ENCODE measurements at regions not wholly inside any gene's neighbourhood (a gene's known extent, or its start where the extent isn't known, plus 50 kb on each side); places are given as distances from the start of the nearest gene placed in this dataset.
"Not testable (repeated sequence)": the region's sequence is repeated elsewhere in the genome, so short reads cannot be mapped to it uniquely, and the experiment has no call there.

DNA sequence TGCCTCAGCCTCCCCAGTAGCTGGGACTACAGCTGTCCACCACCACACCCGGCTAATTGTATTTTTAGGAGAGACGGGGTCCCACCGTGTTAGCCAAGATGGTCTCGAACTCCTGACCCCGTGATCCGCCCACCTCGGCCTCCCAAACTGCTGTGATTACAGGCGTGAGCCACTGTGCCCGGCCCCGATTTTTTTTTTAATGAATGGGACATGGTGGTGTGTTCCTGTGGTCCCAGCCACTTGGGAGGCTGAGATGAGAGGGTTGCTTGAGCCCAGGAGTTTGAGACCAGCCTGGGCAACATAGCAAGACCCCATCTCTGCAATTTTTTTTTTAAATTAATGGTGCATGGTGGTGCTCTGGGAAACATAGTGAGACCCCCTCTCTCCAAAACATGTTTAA, 143.6 kb upstream of the TPTE start:
- intact Hi-C loops (cut with DNase I); H3K4me1 ChIP-seq; H3K27ac ChIP-seq; H3K27me3 ChIP-seq; H3K4me3 ChIP-seq; DNase-seq; H3K36me3 ChIP-seq: not testable (repeated sequence)
- WGBS, 2 donors: 81 to 86% methylated on average over 10 of the region's 10 CpGs
- H3K9me3 ChIP-seq: peaks cover 0 to 34% (median 4%) of the 10 kb centered on the region in 4 donors

DNA sequence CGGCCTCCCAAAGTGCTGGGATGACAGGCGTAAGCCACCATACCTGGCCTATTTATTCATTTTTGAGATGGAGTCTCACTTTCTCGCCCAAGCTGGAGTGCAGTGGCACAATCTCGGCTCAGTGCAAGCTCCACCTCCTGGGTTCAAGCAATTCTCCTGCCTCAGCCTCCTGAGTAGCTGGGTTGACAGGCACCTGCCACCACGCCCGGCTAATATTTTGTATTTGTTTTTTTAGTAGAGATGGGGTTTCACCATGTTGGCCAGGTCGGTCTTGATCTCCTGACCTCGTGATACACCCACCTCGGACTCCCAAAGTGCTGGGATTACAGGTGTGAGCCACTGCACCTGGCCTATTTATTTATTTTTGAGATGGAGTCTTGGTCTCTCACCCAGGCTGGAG, 141.6 kb upstream of the TPTE start:
- H3K36me3 ChIP-seq; H3K27ac ChIP-seq; DNase-seq; H3K4me3 ChIP-seq; intact Hi-C loops (cut with DNase I); H3K4me1 ChIP-seq; H3K27me3 ChIP-seq: not testable (repeated sequence)
- 86 to 89% methylated on average over 9 of the region's 9 CpGs for WGBS, 2 donors
- peaks cover 0 to 34% (median 6%) of the 10 kb centered on the region in 4 donors for H3K9me3 ChIP-seq

DNA sequence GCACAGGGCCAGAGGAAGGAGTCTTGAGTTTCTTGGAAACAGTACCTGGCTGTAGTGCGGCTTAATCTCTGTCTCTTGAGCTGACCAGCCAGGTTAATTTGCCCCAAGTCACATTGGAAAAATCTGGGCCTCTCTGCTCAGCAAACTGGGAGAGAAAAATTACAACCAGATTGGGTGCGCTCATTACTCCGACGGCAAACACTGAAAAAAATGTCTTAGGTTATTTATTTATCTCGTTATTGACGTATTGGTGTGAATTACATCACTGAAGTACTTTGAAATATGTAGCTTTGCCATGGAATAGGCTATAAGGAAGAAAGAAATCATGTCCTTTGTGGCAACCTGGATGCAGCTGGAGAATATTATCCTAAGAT, 139.7 kb upstream of the TPTE start:
- 82 to 84% methylated on average over 6 of the region's 6 CpGs for WGBS, 2 donors
- intact Hi-C loops (cut with DNase I); H3K4me1 ChIP-seq; H3K4me3 ChIP-seq; H3K36me3 ChIP-seq; DNase-seq; H3K27ac ChIP-seq; H3K27me3 ChIP-seq: not testable (repeated sequence)
- H3K9me3 ChIP-seq: peaks cover 5 to 35% (median 12%) of the 10 kb centered on the region in 4 donors

DNA sequence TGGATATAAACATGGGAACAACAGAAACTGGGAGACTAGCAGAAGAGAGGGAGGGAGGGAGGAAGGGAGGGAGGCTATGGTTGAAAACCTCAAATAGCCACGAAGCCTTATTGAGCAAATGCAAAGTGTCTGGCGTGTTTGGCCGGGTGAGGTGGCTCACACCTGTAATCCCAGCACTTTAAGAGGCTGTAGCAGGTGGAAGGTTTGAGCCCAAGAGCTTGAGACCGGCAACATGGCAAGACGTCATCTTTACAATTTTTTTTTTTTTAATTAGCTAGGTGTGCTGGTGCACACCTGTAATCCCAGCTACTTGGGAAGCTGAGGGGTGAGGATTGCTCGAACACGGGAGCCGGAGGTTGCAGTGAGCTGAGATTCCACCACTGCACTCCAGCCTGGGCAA, 139.2 kb upstream of the TPTE start:
- H3K4me3 ChIP-seq; DNase-seq; H3K4me1 ChIP-seq; H3K27ac ChIP-seq; intact Hi-C loops (cut with DNase I); H3K27me3 ChIP-seq; H3K36me3 ChIP-seq: not testable (repeated sequence)
- H3K9me3 ChIP-seq: peaks cover 5 to 35% (median 13%) of the 10 kb centered on the region in 4 donors
- 70 to 75% methylated on average over 8 of the region's 8 CpGs for WGBS, 2 donors

DNA sequence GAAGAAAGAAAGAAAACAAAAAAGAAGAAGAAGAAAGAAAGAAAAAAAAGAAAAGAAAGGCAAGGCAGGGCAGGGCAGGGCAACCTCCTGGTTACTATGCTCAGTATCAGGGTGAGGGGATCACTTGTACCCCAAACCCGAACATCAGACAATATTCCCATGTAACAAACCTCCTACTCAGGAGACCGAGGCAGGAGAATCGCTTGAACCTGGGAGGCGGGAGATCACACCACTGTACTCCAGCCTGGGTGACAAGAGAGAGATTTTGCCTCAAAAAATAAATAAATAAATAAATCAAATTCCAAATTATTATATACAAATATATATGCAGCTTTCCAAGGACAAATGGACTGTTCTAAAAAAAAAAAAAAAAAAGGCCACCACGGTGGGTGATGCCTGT, 138.8 kb upstream of the TPTE start:
- intact Hi-C loops (cut with DNase I); H3K36me3 ChIP-seq; H3K4me3 ChIP-seq; H3K27ac ChIP-seq; H3K4me1 ChIP-seq; DNase-seq; H3K27me3 ChIP-seq: not testable (repeated sequence)
- 58 to 63% methylated on average over 5 of the region's 5 CpGs for WGBS, 2 donors
- peaks cover 5 to 34% (median 13%) of the 10 kb centered on the region in 4 donors for H3K9me3 ChIP-seq

DNA sequence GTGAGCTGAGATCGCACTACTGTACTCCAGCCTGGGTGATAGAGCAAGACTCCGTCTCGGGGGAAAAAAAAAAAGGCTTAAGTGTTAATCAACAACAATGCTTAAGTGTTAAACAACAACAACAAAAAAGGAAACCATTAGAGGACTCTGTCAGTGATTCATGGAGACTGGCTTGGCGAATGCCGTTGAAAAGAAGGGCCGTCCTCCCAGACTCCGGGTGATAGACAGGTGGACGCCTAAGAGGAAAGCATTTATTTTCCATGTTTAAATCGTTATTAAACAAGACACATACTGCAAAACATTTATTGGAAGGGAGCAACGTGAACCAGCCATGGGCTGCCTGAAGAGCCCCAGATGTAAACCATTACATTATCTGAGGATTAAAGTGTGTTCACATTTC, 137.8 kb upstream of the TPTE start:
- H3K27ac ChIP-seq; H3K36me3 ChIP-seq; intact Hi-C loops (cut with DNase I); H3K27me3 ChIP-seq; H3K4me1 ChIP-seq; H3K4me3 ChIP-seq; DNase-seq: not testable (repeated sequence)
- H3K9me3 ChIP-seq: peaks cover 5 to 30% (median 13%) of the 10 kb centered on the region in 4 donors
- 83% methylated on average over 10 of the region's 10 CpGs for WGBS, 2 donors

DNA sequence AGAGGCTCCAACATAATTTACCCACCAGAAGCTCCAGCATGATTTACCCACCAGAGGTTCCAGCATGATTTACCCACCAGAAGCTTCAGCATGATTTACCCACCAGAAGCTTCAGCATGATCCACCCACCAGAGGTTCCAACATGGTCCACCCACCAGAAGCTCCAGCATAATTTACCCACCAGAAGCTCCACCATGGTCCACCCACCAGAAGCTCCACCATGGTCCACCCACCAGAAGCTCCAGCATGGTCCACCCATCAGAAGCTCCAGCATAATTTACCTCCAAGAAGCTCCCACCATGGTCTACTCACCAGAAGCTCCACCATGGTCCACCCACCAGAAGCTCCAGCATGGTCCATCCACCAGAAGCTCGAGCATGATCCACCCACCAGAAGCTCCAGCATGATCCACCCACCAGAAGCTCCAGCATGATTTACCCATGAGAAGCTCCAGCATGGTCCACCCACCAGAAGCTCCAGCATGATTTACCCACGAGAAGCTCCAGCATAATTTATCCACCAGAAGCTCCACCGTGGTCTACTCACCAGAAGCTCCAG, 137.0 kb upstream of the TPTE start:
- H3K9me3 ChIP-seq: peaks cover 5 to 26% (median 14%) of the 10 kb centered on the region in 4 donors

DNA sequence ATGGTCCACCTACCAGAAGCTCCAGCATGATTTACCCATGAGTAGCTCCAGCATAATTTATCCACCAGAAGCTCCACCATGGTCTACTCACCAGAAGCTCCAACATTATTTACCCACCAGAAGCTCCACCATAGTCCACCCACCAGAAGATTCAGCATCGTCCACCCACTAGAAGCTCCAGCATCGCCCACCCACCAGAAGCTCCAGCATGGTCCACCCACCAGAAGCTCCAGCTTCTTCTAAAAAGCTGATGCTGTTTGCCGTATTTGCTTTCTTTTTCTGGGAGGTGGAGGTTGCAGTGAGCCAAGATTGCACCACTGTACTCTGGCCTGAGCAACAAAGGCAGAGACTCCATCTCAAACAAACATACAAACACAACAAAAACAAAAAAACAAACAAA, 136.2 kb upstream of the TPTE start:
- DNase-seq; H3K36me3 ChIP-seq; intact Hi-C loops (cut with DNase I); H3K4me1 ChIP-seq; H3K27me3 ChIP-seq; H3K4me3 ChIP-seq; H3K27ac ChIP-seq: not testable (repeated sequence)
- WGBS, 2 donors: 84 to 86% methylated on average over 3 of the region's 3 CpGs
- H3K9me3 ChIP-seq: peaks cover 5 to 30% (median 13%) of the 10 kb centered on the region in 4 donors

More for the DNA sequence above, 137.0 kb upstream of the TPTE start:
- H3K27me3 ChIP-seq; H3K27ac ChIP-seq; DNase-seq; H3K4me1 ChIP-seq; H3K4me3 ChIP-seq; intact Hi-C loops (cut with DNase I); H3K36me3 ChIP-seq: not testable (repeated sequence)
- 56 to 59% methylated on average over 3 of the region's 3 CpGs for WGBS, 2 donors

DNA sequence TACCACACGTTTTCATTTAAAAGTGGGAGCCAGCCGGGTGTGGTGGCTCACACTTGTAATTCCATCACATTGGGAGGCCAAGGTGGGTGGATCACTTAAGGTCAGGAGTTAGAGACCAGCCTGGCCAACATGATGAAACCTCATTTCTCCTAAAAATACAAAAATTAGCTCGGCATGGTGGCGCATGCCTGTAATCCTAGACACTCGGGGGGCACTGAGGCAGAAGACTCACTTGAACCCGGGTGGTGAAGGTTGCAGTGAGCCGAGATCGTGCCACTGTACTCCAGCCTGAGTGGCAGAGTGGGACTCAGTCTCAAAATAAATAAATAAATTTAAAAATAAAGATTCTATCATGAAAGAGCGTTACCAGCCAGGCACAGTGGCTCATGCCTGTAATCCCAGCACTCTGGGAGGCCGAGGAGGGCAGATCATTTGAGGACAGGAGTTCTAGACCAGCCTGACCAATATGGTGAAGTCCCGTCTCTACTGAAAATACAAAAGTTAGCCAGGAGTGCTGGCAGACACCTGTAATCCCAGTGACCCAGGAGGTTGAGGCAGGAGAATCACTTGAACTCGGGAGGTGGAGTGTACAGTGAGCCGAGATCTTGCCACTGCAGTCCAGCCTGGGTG, 135.4 kb upstream of the TPTE start:
- intact Hi-C loops (cut with DNase I); H3K36me3 ChIP-seq; DNase-seq; H3K4me1 ChIP-seq; H3K27me3 ChIP-seq; H3K4me3 ChIP-seq; H3K27ac ChIP-seq: not testable (repeated sequence)
- WGBS, 2 donors: 67 to 76% methylated on average over 13 of the region's 13 CpGs
- peaks cover 5 to 32% (median 11%) of the 10 kb centered on the region in 4 donors for H3K9me3 ChIP-seq

DNA sequence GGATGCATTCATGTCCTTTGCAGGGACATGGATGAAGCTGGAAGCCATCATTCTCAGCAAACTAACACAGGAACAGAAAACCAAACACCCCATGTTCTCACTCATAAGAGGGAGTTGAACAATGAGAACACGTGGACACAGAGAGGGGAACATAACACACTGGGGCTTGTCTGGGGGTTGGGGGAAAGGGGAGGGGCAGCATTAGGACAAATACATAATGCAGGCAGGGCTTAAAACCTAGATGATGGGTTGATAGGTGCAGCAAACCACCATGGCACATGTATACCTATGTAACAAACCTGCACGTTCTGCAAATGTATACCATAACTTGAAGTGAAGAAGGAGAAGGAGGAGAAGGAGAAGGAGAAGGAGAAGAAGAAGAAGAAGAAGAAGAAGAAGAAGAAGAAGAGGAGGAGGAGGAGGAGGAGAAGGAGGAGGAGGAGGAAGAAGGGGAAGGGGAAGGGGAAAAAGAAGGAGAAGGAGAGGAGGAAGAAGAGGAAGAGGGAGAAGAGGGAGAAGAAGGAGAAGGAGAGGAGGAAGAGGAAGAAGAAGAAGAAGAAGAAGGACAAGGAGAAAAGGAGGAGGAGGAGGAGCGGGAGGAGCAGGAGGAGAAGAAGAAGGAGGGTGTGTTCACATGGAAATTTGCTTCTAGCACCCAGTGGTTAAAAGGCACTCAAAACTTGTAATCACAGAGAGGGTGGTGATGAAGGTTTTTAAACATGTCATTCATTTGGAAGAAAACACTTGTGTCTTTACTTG, 133.5 kb upstream of the TPTE start:
- H3K4me1 ChIP-seq; H3K36me3 ChIP-seq; H3K27me3 ChIP-seq; H3K27ac ChIP-seq; intact Hi-C loops (cut with DNase I); H3K4me3 ChIP-seq; DNase-seq: not testable (repeated sequence)
- H3K9me3 ChIP-seq: peaks cover 5 to 21% (median 11%) of the 10 kb centered on the region in 4 donors
- WGBS, 2 donors: 54 to 62% methylated on average over 3 of the region's 3 CpGs

DNA sequence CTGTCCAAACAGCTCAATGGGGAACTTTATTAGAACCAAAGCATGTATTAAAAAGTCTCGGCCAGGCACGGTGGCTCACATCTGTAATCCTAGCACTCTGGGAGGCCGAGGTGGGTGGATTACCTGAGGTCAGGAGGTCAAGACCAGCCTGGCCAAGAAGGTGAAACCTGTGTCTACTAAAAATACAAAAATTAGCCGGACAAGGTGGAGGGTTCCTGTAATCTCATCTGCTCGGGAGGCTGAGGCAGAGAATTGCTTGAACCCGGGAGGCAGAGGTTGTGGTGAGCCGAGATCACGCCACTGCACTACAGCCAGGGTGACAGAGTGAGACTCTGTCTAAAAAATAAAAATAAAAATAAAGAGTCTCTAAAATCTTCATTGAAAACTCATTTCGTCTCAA, 132.8 kb upstream of the TPTE start:
- DNase-seq; H3K4me1 ChIP-seq; H3K36me3 ChIP-seq; H3K27ac ChIP-seq; intact Hi-C loops (cut with DNase I); H3K4me3 ChIP-seq; H3K27me3 ChIP-seq: not testable (repeated sequence)
- peaks cover 5 to 21% (median 11%) of the 10 kb centered on the region in 4 donors for H3K9me3 ChIP-seq
- 70 to 75% methylated on average over 9 of the region's 9 CpGs for WGBS, 2 donors

DNA sequence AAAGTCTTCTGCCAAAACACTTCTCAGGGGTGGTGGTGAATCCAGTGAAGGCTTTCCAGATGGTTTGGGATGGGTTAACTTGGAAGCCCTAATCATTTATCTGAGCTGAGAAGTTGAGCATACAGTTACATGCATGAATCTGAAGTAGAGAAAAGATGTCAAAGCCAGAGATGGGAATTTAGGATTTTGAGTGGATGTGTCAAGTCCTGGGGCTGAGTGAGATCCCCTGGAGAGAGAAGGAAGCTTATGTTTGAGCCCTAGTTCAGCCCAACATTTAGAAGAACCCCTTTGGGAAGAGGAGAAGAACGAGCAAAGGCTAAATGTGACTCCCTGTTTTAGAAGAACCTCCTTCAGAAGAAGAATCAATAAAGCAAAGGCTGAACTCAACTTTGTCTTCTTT, 129.1 kb upstream of the TPTE start:
- intact Hi-C loops (cut with DNase I); DNase-seq; H3K27me3 ChIP-seq; H3K4me3 ChIP-seq; H3K27ac ChIP-seq; H3K4me1 ChIP-seq; H3K36me3 ChIP-seq: not testable (repeated sequence)
- H3K9me3 ChIP-seq: peaks cover 0 to 10% (median 2%) of the 10 kb centered on the region in 4 donors
- WGBS, 2 donors: no CpG with 5 or more reads among the region's 1 CpG

DNA sequence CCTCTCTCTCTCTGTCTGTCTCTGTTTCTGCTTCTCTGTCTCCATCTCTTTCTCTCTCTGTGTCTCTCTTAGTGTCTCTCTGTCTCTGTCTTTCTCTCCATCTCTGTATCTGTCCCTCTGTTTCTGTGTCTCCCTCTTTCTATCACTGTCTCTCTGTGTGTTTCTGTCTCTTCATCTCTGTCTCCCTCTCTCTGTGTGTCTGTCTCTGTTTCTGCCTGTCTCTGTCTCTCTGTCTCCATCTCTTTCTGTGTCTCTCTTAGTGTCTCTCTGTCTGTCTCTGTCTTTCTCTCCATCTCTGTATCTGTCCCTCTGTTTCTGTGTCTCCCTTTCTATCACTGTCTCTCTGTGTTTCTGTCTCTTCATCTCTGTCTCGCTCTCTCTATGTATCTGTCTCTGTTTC, 125.4 kb upstream of the TPTE start:
- H3K9me3 ChIP-seq; H3K4me3 ChIP-seq; H3K4me1 ChIP-seq; H3K36me3 ChIP-seq; H3K27ac ChIP-seq; H3K27me3 ChIP-seq; DNase-seq; intact Hi-C loops (cut with DNase I): not testable (repeated sequence)
- 40 to 62% methylated on average over 1 of the region's 1 CpG for WGBS, 2 donors

Data from sigmoid colon (tissue), 6 donors.